GM23338 (cell line): ENCODE measurements at regions not wholly inside any gene's neighbourhood (a gene's known extent, or its start where the extent isn't known, plus 50 kb on each side); places are given as distances from the start of the nearest gene placed in this dataset.

Experiments used
- ATAC-seq: fragments of 200-7000 bp; cut with Tn5 transposase; 3 replicates; pipeline ENCODE4 v1.9.1; 2020
- DNase-seq: peaks from one replicate; pipeline ENCODE4 v3.0.0-alpha.2; 2015; ENCODE audit warnings: low spot score
- H2AFZ ChIP-seq: fragments of 200-600 bp; sonication (generic); 2 replicates; pipeline ENCODE4 v1.8.0; 2016; ENCODE audit warnings: antibody characterized with exemption, mild to moderate bottlenecking, moderate library complexity
- H3F3A ChIP-seq: fragments of 200-600 bp; sonication (generic); replicated peaks from 2 replicates; pipeline ENCODE4 v1.8.0; 2017; ENCODE audit warnings: antibody characterized with exemption, mixed run types, low read depth
- H3K27ac ChIP-seq: fragments of 200-600 bp; sonication (generic); 2 replicates; pipeline ENCODE4 v1.6.1; 2016; ENCODE audit warnings: low read depth
- H3K27me3 ChIP-seq: fragments of 200-600 bp; sonication (generic); 2 replicates; pipeline ENCODE4 v1.8.0; 2016; ENCODE audit warnings: mild to moderate bottlenecking, mixed run types, moderate library complexity; ENCODE audit not compliant: insufficient read depth
- H3K36me3 ChIP-seq: fragments of 200-600 bp; sonication (generic); 2 replicates; pipeline ENCODE4 v1.8.0; 2016; ENCODE audit warnings: mild to moderate bottlenecking; ENCODE audit not compliant: insufficient read depth
- H3K4me1 ChIP-seq: fragments of 200-600 bp; sonication (generic); 2 replicates; pipeline ENCODE4 v1.8.0; 2016; ENCODE audit warnings: mild to moderate bottlenecking, moderate library complexity; ENCODE audit not compliant: insufficient read depth
- H3K4me2 ChIP-seq: fragments of 200-600 bp; sonication (generic); 2 replicates; pipeline ENCODE4 v1.7.1; 2017; ENCODE audit warnings: mixed run types
- H3K4me3 ChIP-seq: fragments of 200-600 bp; sonication (generic); 2 replicates; pipeline ENCODE4 v1.6.1; 2016; ENCODE audit warnings: mixed run types
- H3K79me2 ChIP-seq: fragments of 200-600 bp; sonication (generic); replicated peaks from 2 replicates; pipeline ENCODE4 v1.8.0; 2017; ENCODE audit warnings: mild to moderate bottlenecking; ENCODE audit not compliant: insufficient read depth
- H3K9me2 ChIP-seq: fragments of 200-600 bp; sonication (generic); 2 replicates; pipeline ENCODE4 v1.8.0; 2017; ENCODE audit not compliant: insufficient read depth
- H4K20me1 ChIP-seq: fragments of 200-600 bp; sonication (generic); replicated peaks from 2 replicates; pipeline ENCODE4 v1.8.0; 2017; ENCODE audit warnings: mild to moderate bottlenecking; ENCODE audit not compliant: insufficient read depth
- H3K27ac Mint-ChIP-seq: 2 replicates; pipeline ENCODE4 v1.8.0; 2020; ENCODE audit warnings: inconsistent platforms, mild to moderate bottlenecking, moderate library complexity, mixed read lengths
- H3K27me3 Mint-ChIP-seq: 3 replicates; pipeline ENCODE4 v1.8.0; 2022; ENCODE audit warnings: low read depth, mild to moderate bottlenecking, moderate library complexity, mixed read lengths, inconsistent platforms; ENCODE audit not compliant: insufficient read depth, poor library complexity
- H3K36me3 Mint-ChIP-seq: 3 replicates; pipeline ENCODE4 v1.8.0; 2021; ENCODE audit warnings: low read depth, mild to moderate bottlenecking, inconsistent platforms, moderate library complexity, mixed read lengths
- H3K4me1 Mint-ChIP-seq: 3 replicates; pipeline ENCODE4 v1.8.0; 2020; ENCODE audit warnings: mild to moderate bottlenecking, inconsistent platforms, mixed read lengths
- H3K4me3 Mint-ChIP-seq: 3 replicates; pipeline ENCODE4 v1.8.0; 2021; ENCODE audit warnings: moderate library complexity, mild to moderate bottlenecking, inconsistent platforms, mixed read lengths
- H3K9me3 Mint-ChIP-seq: 3 replicates; pipeline ENCODE4 v1.8.0; 2020; ENCODE audit warnings: moderate library complexity, mild to moderate bottlenecking, inconsistent platforms, mixed read lengths
- CREB1 ChIP-seq: fragments of 250-450 bp; sonication (Bioruptor Pico); IDR thresholded peaks from 2 replicates; pipeline ENCODE4 v1.5.0; 2020; ENCODE audit warnings: low read depth, mild to moderate bottlenecking, moderate library complexity
- CTCF ChIP-seq, 2 experiments: fragments of 200-600 bp in 1 of 2; sonication (generic) in 1 of 2; conservative IDR thresholded peaks; 2 replicates each; pipeline versions ENCODE4 v1.5.1 to v1.6.1; 2016 to 2017; ENCODE audit warnings: antibody characterized with exemption in 2 of 2, low read depth in 2 of 2, mild to moderate bottlenecking in 2 of 2, moderate library complexity in 1 of 2
- EZH2 ChIP-seq: fragments of 200-600 bp; sonication (generic); IDR thresholded peaks from one replicate; pipeline ENCODE4 v1.8.0; 2017; ENCODE audit warnings: antibody characterized with exemption, mild to moderate bottlenecking, low read depth; ENCODE audit not compliant: unreplicated experiment
- EZH2phosphoT487 ChIP-seq: fragments of 200-600 bp; sonication (generic); IDR thresholded peaks from one replicate; pipeline ENCODE4 v1.8.1; 2018; ENCODE audit warnings: antibody characterized with exemption; ENCODE audit not compliant: unreplicated experiment
- JUNB ChIP-seq: IDR thresholded peaks from one replicate; pipeline ENCODE4 v1.6.1; 2016; ENCODE audit warnings: antibody characterized with exemption; ENCODE audit not compliant: unreplicated experiment
- NANOG ChIP-seq: IDR thresholded peaks from 2 replicates; pipeline ENCODE4 v1.6.1; 2016; ENCODE audit warnings: antibody characterized with exemption, borderline replicate concordance
- POLR2AphosphoS5 ChIP-seq: IDR thresholded peaks from 2 replicates; pipeline ENCODE4 v1.6.1; 2016; ENCODE audit warnings: antibody characterized with exemption, low read depth
- STAT1 ChIP-seq: IDR thresholded peaks from one replicate; pipeline ENCODE4 v1.6.1; 2016; ENCODE audit warnings: antibody characterized with exemption; ENCODE audit not compliant: unreplicated experiment
- TF ChIP-seq, protein P1 (sequence below): IDR thresholded peaks from 2 replicates; pipeline ENCODE4 v1.6.1; 2016; ENCODE audit warnings: antibody characterized with exemption
- TF ChIP-seq, protein P2 (sequence below): IDR thresholded peaks from one replicate; pipeline ENCODE4 v1.6.1; 2018; ENCODE audit warnings: antibody characterized with exemption; ENCODE audit not compliant: unreplicated experiment

DNA sequence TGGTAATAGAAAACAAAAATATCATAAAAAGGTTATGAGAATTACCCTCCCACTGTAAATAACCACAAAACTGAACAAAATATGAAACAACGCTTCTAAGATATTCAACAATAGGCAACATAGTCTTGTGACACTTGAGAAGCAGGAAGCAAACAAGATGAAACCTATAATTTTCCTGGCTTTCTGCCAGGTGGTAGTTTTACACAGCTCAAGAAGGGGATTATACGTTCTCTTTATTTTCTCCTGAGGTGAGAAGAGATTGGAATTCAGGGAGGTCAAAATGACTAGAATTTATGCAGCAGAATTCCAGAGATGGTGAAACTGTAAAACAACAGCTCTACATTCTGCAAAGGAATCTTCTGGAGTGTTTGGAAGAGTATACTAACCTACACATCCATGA is 186.0 kb downstream of the HHIP start:
- no peak for ATAC-seq

DNA sequence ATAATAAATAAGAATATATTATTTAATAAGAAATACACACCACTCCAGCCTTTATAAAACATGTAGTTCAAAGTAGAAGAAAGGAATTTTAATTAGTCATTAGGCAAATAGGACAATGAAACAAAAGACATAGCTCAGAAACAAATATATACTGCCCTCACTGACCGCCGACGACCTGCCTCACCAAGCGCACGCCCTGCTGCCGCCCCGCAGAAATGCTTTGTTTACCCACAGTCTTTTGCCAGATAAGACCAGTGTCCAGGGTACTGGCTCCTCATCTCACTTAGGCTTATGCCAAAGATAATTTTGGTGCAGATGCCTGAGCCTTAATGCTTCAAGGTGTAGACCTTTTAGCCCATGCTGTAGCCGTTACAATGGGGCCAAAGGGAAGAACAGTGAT is 199.5 kb downstream of the HHIP start:
- H3K36me3 ChIP-seq, result no peaks in the 10 kb centered on the region
- H3K4me1 ChIP-seq, result no peaks in the 10 kb centered on the region
- no peaks in the 10 kb centered on the region for H3K79me2 ChIP-seq
- ATAC-seq (no peak), DNase-seq (no peak)
- Mint-ChIP-seq H3K4me3 (no peak overlapping the region), H3K9me3 (peaks cover 8% of the 10 kb centered on the region; the same call in 1 of the 3 replicates), H3K27me3 (no peaks in the 10 kb centered on the region), H3K4me1 (no peaks in the 10 kb centered on the region), H3K27ac (no peak overlapping the region), H3K36me3 (no peaks in the 10 kb centered on the region)
- H3K27me3 ChIP-seq, result no peaks in the 10 kb centered on the region
- H3F3A ChIP-seq, result no peaks in the 10 kb centered on the region
- no peak overlapping the region for H2AFZ ChIP-seq
- no peak overlapping the region for H3K4me3 ChIP-seq
- H3K9me2 ChIP-seq, result no peaks in the 10 kb centered on the region
- H3K4me2 ChIP-seq, result no peak overlapping the region
- no peaks in the 10 kb centered on the region for H4K20me1 ChIP-seq
- H3K27ac ChIP-seq, result no peak overlapping the region
- TF ChIP-seq, protein P1, sequence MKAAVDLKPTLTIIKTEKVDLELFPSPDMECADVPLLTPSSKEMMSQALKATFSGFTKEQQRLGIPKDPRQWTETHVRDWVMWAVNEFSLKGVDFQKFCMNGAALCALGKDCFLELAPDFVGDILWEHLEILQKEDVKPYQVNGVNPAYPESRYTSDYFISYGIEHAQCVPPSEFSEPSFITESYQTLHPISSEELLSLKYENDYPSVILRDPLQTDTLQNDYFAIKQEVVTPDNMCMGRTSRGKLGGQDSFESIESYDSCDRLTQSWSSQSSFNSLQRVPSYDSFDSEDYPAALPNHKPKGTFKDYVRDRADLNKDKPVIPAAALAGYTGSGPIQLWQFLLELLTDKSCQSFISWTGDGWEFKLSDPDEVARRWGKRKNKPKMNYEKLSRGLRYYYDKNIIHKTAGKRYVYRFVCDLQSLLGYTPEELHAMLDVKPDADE, result no peak
- no peak for TF ChIP-seq CTCF (conservative IDR thresholded peaks at IDR 0.05; ENCODE audit: low read depth in 2 of 2)
- no peak for TF ChIP-seq NANOG
- TF ChIP-seq POLR2AphosphoS5, result no peak
- TF ChIP-seq EZH2phosphoT487, result no peak
- TF ChIP-seq STAT1, result no peak
- TF ChIP-seq, protein P2, sequence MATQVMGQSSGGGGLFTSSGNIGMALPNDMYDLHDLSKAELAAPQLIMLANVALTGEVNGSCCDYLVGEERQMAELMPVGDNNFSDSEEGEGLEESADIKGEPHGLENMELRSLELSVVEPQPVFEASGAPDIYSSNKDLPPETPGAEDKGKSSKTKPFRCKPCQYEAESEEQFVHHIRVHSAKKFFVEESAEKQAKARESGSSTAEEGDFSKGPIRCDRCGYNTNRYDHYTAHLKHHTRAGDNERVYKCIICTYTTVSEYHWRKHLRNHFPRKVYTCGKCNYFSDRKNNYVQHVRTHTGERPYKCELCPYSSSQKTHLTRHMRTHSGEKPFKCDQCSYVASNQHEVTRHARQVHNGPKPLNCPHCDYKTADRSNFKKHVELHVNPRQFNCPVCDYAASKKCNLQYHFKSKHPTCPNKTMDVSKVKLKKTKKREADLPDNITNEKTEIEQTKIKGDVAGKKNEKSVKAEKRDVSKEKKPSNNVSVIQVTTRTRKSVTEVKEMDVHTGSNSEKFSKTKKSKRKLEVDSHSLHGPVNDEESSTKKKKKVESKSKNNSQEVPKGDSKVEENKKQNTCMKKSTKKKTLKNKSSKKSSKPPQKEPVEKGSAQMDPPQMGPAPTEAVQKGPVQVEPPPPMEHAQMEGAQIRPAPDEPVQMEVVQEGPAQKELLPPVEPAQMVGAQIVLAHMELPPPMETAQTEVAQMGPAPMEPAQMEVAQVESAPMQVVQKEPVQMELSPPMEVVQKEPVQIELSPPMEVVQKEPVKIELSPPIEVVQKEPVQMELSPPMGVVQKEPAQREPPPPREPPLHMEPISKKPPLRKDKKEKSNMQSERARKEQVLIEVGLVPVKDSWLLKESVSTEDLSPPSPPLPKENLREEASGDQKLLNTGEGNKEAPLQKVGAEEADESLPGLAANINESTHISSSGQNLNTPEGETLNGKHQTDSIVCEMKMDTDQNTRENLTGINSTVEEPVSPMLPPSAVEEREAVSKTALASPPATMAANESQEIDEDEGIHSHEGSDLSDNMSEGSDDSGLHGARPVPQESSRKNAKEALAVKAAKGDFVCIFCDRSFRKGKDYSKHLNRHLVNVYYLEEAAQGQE, result no peak
- TF ChIP-seq EZH2, result no peak
- TF ChIP-seq JUNB, result no peak
- TF ChIP-seq CREB1, result no peak

More for the DNA sequence above, 186.0 kb downstream of the HHIP start:
- no peaks in the 10 kb centered on the region for H4K20me1 ChIP-seq
- no peaks in the 10 kb centered on the region for H3K27me3 ChIP-seq
- H3F3A ChIP-seq, result no peaks in the 10 kb centered on the region
- DNase-seq, result no peak
- no peak overlapping the region for H3K4me3 ChIP-seq
- H2AFZ ChIP-seq, result no peak overlapping the region
- Mint-ChIP-seq H3K9me3 (peaks cover 4% of the 10 kb centered on the region; the same call in 1 of the 3 replicates), H3K27ac (no peak overlapping the region), H3K4me1 (no peaks in the 10 kb centered on the region), H3K27me3 (peaks cover 2% of the 10 kb centered on the region), H3K4me3 (no peak overlapping the region), H3K36me3 (no peaks in the 10 kb centered on the region)
- no peaks in the 10 kb centered on the region for H3K4me1 ChIP-seq
- no peaks in the 10 kb centered on the region for H3K36me3 ChIP-seq
- no peak overlapping the region for H3K4me2 ChIP-seq
- no peak overlapping the region for H3K27ac ChIP-seq
- TF ChIP-seq CREB1, result no peak
- H3K79me2 ChIP-seq, result no peaks in the 10 kb centered on the region
- H3K9me2 ChIP-seq, result no peaks in the 10 kb centered on the region
